ENCODE measurements at regions not wholly inside any gene's neighbourhood (a gene's known extent, or its start where the extent isn't known, plus 50 kb on each side); places are given as distances from the start of the nearest gene placed in this dataset.
A peak's percentile ranks its signal among the peaks of the same experiment; 100 is the strongest.

GRCh38 chr3:182668541-182668940, 124.8 kb upstream of the ATP11B start:
- DNase-seq, result no peak

GRCh38 chr3:182668974-182669373, 124.3 kb upstream of the ATP11B start:
- no peak for DNase-seq

- DNase-seq, result no peak
These were observed 121.8 kb upstream of the ATP11B start for GRCh38 chr3:182671541-182671940.

GRCh38 chr3:182671942-182672341, 121.4 kb upstream of the ATP11B start:
- DNase-seq, result no peak

- no peak for DNase-seq
These were observed 120.0 kb upstream of the ATP11B start for GRCh38 chr3:182673336-182673735.

- no peak for DNase-seq
These were observed 110.8 kb upstream of the ATP11B start for GRCh38 chr3:182682263-182683241.

- peak; percentile 61 for DNase-seq
These were observed 109.9 kb upstream of the ATP11B start for GRCh38 chr3:182683453-182683852.

GRCh38 chr3:182683858-182684257, 109.4 kb upstream of the ATP11B start:
- DNase-seq, result no peak

- no peak for DNase-seq
These were observed 107.0 kb upstream of the ATP11B start for GRCh38 chr3:182686033-182686886.

GRCh38 chr3:182690172-182690571, 103.1 kb upstream of the ATP11B start:
- DNase-seq, result no peak

- DNase-seq, result no peak
These were observed 101.3 kb upstream of the ATP11B start for GRCh38 chr3:182692021-182692420.

GRCh38 chr3:182692695-182693094, 100.6 kb upstream of the ATP11B start:
- DNase-seq, result no peak

- DNase-seq, result no peak
These were observed 99.6 kb upstream of the ATP11B start for GRCh38 chr3:182693723-182694122.

- no peak for DNase-seq
These were observed 96.4 kb upstream of the ATP11B start for GRCh38 chr3:182696916-182697315.

- peak; percentile 90 for DNase-seq
These were observed 95.9 kb upstream of the ATP11B start for GRCh38 chr3:182697345-182697919.

GRCh38 chr3:182698078-182698477, 95.2 kb upstream of the ATP11B start:
- no peak for DNase-seq

- no peak for DNase-seq
These were observed 93.6 kb upstream of the ATP11B start for GRCh38 chr3:182699550-182700170.

GRCh38 chr3:182702216-182702615, 91.1 kb upstream of the ATP11B start:
- no peak for DNase-seq

- no peak for DNase-seq
These were observed 90.1 kb upstream of the ATP11B start for GRCh38 chr3:182703233-182703632.

GRCh38 chr3:182704926-182705325, 88.4 kb upstream of the ATP11B start:
- DNase-seq, result no peak

- DNase-seq, result no peak
These were observed 84.5 kb upstream of the ATP11B start for GRCh38 chr3:182708810-182709209.

- no peak for DNase-seq
These were observed 84.0 kb upstream of the ATP11B start for GRCh38 chr3:182709306-182709705.

All from NCI-H2081 treated with DMSO at 0.1 percent for 48 hours (cell line).